ENCODE measurements at regions not wholly inside any gene's neighbourhood (a gene's known extent, or its start where the extent isn't known, plus 50 kb on each side); places are given as distances from the start of the nearest gene placed in this dataset.

DNA sequence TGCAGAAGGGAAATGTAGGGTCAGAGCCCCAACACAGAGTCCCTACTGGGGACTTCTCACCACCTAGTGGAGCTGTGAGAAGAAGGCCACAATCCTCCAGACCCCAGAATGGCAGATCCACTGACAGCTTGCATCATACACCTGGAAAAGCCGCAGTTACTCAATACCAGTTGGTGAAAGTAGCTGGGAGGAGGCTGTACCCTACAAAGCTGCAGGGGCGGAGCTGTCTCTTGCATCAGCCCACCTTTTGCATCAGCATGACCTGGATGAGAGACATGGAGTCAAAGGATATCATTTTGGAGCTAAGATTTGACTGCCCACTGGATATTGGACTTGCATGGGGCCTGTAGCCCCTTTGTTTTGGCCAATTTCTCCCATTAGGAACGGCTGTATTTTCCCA is 237.3 kb downstream of the CALCRL start:
- TF ChIP-seq, protein P1, sequence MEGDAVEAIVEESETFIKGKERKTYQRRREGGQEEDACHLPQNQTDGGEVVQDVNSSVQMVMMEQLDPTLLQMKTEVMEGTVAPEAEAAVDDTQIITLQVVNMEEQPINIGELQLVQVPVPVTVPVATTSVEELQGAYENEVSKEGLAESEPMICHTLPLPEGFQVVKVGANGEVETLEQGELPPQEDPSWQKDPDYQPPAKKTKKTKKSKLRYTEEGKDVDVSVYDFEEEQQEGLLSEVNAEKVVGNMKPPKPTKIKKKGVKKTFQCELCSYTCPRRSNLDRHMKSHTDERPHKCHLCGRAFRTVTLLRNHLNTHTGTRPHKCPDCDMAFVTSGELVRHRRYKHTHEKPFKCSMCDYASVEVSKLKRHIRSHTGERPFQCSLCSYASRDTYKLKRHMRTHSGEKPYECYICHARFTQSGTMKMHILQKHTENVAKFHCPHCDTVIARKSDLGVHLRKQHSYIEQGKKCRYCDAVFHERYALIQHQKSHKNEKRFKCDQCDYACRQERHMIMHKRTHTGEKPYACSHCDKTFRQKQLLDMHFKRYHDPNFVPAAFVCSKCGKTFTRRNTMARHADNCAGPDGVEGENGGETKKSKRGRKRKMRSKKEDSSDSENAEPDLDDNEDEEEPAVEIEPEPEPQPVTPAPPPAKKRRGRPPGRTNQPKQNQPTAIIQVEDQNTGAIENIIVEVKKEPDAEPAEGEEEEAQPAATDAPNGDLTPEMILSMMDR (IDR thresholded peaks at IDR 0.05): no peak
- no peak for TF ChIP-seq POLR2A (IDR thresholded peaks at IDR 0.05)

Measured in uterus (tissue), 2 donors.